Loucy (cell line): ENCODE measurements at regions not wholly inside any gene's neighbourhood (a gene's known extent, or its start where the extent isn't known, plus 50 kb on each side); places are given as distances from the start of the nearest gene placed in this dataset.

Experiments
- EZH2phosphoT487 ChIP-seq: fragments of 200-600 bp; IDR thresholded peaks from 2 replicates; pipeline ENCODE4 v1.6.1; 2018; ENCODE audit warnings: antibody characterized with exemption, mild to moderate bottlenecking, moderate library complexity, borderline replicate concordance
- TF ChIP-seq, protein P1 (sequence below): fragments of 200-600 bp; sonication (generic); conservative IDR thresholded peaks from 2 replicates; pipeline ENCODE4 v1.5.1; 2014; ENCODE audit warnings: mild to moderate bottlenecking, antibody characterized with exemption, low read length

DNA sequence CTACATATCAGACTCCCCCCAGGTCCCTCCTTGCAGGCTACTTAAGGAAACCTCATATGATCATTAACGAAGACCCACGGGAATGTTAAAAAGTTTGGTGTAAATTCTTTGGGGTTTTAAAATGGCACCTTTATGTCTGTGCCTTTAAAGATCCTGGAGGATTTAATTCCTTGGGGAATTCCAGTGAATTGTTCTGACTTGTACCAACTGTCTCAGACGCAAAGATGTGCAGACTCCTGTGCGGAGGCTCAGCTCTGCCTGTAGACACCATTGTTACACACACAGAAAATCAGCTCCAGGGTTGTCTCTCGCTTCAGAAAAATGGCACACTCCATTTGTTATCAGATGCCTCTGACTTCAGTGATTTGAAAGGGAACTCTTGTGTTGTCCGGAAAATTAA lies 414.4 kb upstream of the CFAP20DC start:
- TF ChIP-seq, protein P1, sequence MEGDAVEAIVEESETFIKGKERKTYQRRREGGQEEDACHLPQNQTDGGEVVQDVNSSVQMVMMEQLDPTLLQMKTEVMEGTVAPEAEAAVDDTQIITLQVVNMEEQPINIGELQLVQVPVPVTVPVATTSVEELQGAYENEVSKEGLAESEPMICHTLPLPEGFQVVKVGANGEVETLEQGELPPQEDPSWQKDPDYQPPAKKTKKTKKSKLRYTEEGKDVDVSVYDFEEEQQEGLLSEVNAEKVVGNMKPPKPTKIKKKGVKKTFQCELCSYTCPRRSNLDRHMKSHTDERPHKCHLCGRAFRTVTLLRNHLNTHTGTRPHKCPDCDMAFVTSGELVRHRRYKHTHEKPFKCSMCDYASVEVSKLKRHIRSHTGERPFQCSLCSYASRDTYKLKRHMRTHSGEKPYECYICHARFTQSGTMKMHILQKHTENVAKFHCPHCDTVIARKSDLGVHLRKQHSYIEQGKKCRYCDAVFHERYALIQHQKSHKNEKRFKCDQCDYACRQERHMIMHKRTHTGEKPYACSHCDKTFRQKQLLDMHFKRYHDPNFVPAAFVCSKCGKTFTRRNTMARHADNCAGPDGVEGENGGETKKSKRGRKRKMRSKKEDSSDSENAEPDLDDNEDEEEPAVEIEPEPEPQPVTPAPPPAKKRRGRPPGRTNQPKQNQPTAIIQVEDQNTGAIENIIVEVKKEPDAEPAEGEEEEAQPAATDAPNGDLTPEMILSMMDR, result no peak
- TF ChIP-seq EZH2phosphoT487, result no peak
